Stimulated activated CD8-positive, alpha-beta memory T cell treated with anti-CD3 and anti-CD28 coated beads, Interleukin-12 subunit alpha, Interleukin-12 subunit beta, amount 100 ng/mL, for 24 hours (primary cell): ENCODE measurements at regions not wholly inside any gene's neighbourhood (a gene's known extent, or its start where the extent isn't known, plus 50 kb on each side); places are given as distances from the start of the nearest gene placed in this dataset.
A peak's percentile ranks its signal among the peaks of the same experiment; 100 is the strongest.
"Not testable (repeated sequence)": the region's sequence is repeated elsewhere in the genome, so short reads cannot be mapped to it uniquely, and the experiment has no call there.

Experiments
- DNase-seq: peaks from one replicate; pipeline ENCODE4 v3.0.0-alpha.2; 2020; ENCODE audit errors: extremely low read depth

- DNase-seq = not testable (repeated sequence)
Observed at GRCh38 chr5:62221881-62222280, 84.1 kb upstream of the KIF2A start.

- DNase-seq = not testable (repeated sequence)
Observed at GRCh38 chr5:62222305-62222704, 83.7 kb upstream of the KIF2A start.

GRCh38 chr5:62223312-62223670 is 82.7 kb upstream of the KIF2A start:
- DNase-seq = peak; percentile 40

- not testable (repeated sequence) for DNase-seq
Observed at GRCh38 chr5:62224987-62225601, 80.9 kb upstream of the KIF2A start.

GRCh38 chr5:62230876-62231388 is 75.1 kb upstream of the KIF2A start:
- not testable (repeated sequence) for DNase-seq

- DNase-seq = no peak
Observed at GRCh38 chr5:62231576-62231975, 74.4 kb upstream of the KIF2A start.

- not testable (repeated sequence) for DNase-seq
Observed at GRCh38 chr5:62232218-62232617, 73.8 kb upstream of the KIF2A start.

- not testable (repeated sequence) for DNase-seq
Observed at GRCh38 chr5:62233083-62234046, 72.6 kb upstream of the KIF2A start.

- DNase-seq = not testable (repeated sequence)
Observed at GRCh38 chr5:62236593-62236992, 69.4 kb upstream of the KIF2A start.

- DNase-seq = not testable (repeated sequence)
Observed at GRCh38 chr5:62237944-62238343, 68.1 kb upstream of the KIF2A start.

GRCh38 chr5:62238584-62238983 is 67.4 kb upstream of the KIF2A start:
- DNase-seq = not testable (repeated sequence)

GRCh38 chr5:62240494-62240893 is 65.5 kb upstream of the KIF2A start:
- not testable (repeated sequence) for DNase-seq

GRCh38 chr5:62242000-62242399 is 64.0 kb upstream of the KIF2A start:
- not testable (repeated sequence) for DNase-seq

GRCh38 chr5:62243046-62243445 is 63.0 kb upstream of the KIF2A start:
- not testable (repeated sequence) for DNase-seq

- DNase-seq = not testable (repeated sequence)
Observed at GRCh38 chr5:62248192-62248591, 57.8 kb upstream of the KIF2A start.

- DNase-seq = not testable (repeated sequence)
Observed at GRCh38 chr5:62250085-62250484, 55.9 kb upstream of the KIF2A start.

GRCh38 chr5:62250919-62251318 is 55.1 kb upstream of the KIF2A start:
- not testable (repeated sequence) for DNase-seq

GRCh38 chr5:62252519-62252918 is 53.5 kb upstream of the KIF2A start:
- DNase-seq = not testable (repeated sequence)

- not testable (repeated sequence) for DNase-seq
Observed at GRCh38 chr5:62255551-62255950, 50.5 kb upstream of the KIF2A start.

GRCh38 chr5:62256161-62257019 is 49.6 kb upstream of the KIF2A start:
- no peak for DNase-seq
